Natural killer cell (primary cell): ENCODE measurements at regions not wholly inside any gene's neighbourhood (a gene's known extent, or its start where the extent isn't known, plus 50 kb on each side); places are given as distances from the start of the nearest gene placed in this dataset.

Experiments used
- ATAC-seq, 3 donors: fragments of 150-1000 bp in 2 of 3; fragments of 200-7000 bp in 1 of 3; cut with Tn5 transposase; 1 replicate in 1 of 3; 2 replicates in 2 of 3; pipeline ENCODE4 v1.10.0; 2021; ENCODE audit warnings: mild to moderate bottlenecking in 2 of 3, moderate library complexity in 2 of 3
- DNase-seq, 2 donors: peaks; one replicate each; pipeline versions ENCODE4 v3.0.0 to v3.0.0-alpha.2; 2013 to 2021; ENCODE audit warnings: mixed read lengths in 1 of 2
- H3K27ac ChIP-seq: one replicate; pipeline ENCODE4 v1.5.1; 2013; ENCODE audit warnings: mild to moderate bottlenecking, low read length
- H3K27me3 ChIP-seq: one replicate; pipeline ENCODE4 v1.6.1; 2013; ENCODE audit warnings: low read length; ENCODE audit not compliant: control insufficient read depth, insufficient read depth
- H3K36me3 ChIP-seq: one replicate; pipeline ENCODE4 v1.6.1; 2013; ENCODE audit warnings: low read length; ENCODE audit not compliant: control insufficient read depth, insufficient read depth
- H3K4me1 ChIP-seq: one replicate; pipeline ENCODE4 v1.6.1; 2013; ENCODE audit warnings: low read length; ENCODE audit not compliant: control insufficient read depth, insufficient read depth
- H3K4me3 ChIP-seq: one replicate; pipeline ENCODE4 v1.5.1; 2013; ENCODE audit warnings: low read length
- H3K9me3 ChIP-seq: one replicate; pipeline ENCODE4 v1.6.1; 2013; ENCODE audit warnings: low read length; ENCODE audit not compliant: control insufficient read depth, insufficient read depth
- H3K27ac Mint-ChIP-seq, 2 donors: one replicate each; pipeline ENCODE4 v1.8.0; 2022; ENCODE audit warnings: mild to moderate bottlenecking in 2 of 2, mixed read lengths in 2 of 2, moderate library complexity in 1 of 2
- H3K27me3 Mint-ChIP-seq, 2 donors: one replicate each; pipeline ENCODE4 v1.8.0; 2022; ENCODE audit warnings: low read depth in 2 of 2, mixed read lengths in 2 of 2
- H3K36me3 Mint-ChIP-seq: one replicate; pipeline ENCODE4 v1.8.0; 2022; ENCODE audit warnings: mixed read lengths
- H3K4me1 Mint-ChIP-seq, 2 donors: one replicate each; pipeline ENCODE4 v1.8.0; 2022; ENCODE audit warnings: mixed read lengths in 2 of 2
- H3K4me3 Mint-ChIP-seq: one replicate; pipeline ENCODE4 v1.8.0; 2022; ENCODE audit warnings: mild to moderate bottlenecking, moderate library complexity, mixed read lengths
- H3K9me3 Mint-ChIP-seq, 2 donors: one replicate each; pipeline ENCODE4 v1.8.0; 2022; ENCODE audit warnings: mixed read lengths in 2 of 2
- WGBS: methylation state at CpG from one replicate; pipeline ENCODE4 v1.1.7; 2013; ENCODE audit warnings: missing lambda C conversion rate; ENCODE audit not compliant: insufficient coverage; 5-methylcytosine and 5-hydroxymethylcytosine counted together
- intact Hi-C: fragments of 100-400 bp; cut with micrococcal nuclease; formaldehyde crosslinking; loops from one replicate; pipeline ENCODE4 v1.14.2; 2022
- TF ChIP-seq, protein P1 (sequence below): fragments of 200-600 bp; IDR thresholded peaks from one replicate; pipeline ENCODE4 v1.8.0; 2022; ENCODE audit warnings: antibody characterized with exemption

GRCh38 chr7:15821484-15822427 is 135.3 kb upstream of the MEOX2 start:
- intact Hi-C loops: no loop called here
- H3K36me3 Mint-ChIP-seq: no peaks in the 10 kb centered on the region
- DNase-seq (no peak), ATAC-seq (no peak)
- H3K4me1 ChIP-seq: no peaks in the 10 kb centered on the region
- H3K27me3 ChIP-seq: no peaks in the 10 kb centered on the region
- no peaks in the 10 kb centered on the region for H3K9me3 ChIP-seq
- no peak overlapping the region for H3K4me3 ChIP-seq
- no peak overlapping the region for H3K4me3 Mint-ChIP-seq
- H3K27ac Mint-ChIP-seq: no peak overlapping the region
- no peak overlapping the region for H3K27ac ChIP-seq
- peaks cover 9 to 13% of the 10 kb centered on the region in 2 donors for H3K9me3 Mint-ChIP-seq
- H3K36me3 ChIP-seq: no peaks in the 10 kb centered on the region
- 92% methylated on average over 4 of the region's 4 CpGs for whole genome bisulfite sequencing
- TF ChIP-seq, protein P1, sequence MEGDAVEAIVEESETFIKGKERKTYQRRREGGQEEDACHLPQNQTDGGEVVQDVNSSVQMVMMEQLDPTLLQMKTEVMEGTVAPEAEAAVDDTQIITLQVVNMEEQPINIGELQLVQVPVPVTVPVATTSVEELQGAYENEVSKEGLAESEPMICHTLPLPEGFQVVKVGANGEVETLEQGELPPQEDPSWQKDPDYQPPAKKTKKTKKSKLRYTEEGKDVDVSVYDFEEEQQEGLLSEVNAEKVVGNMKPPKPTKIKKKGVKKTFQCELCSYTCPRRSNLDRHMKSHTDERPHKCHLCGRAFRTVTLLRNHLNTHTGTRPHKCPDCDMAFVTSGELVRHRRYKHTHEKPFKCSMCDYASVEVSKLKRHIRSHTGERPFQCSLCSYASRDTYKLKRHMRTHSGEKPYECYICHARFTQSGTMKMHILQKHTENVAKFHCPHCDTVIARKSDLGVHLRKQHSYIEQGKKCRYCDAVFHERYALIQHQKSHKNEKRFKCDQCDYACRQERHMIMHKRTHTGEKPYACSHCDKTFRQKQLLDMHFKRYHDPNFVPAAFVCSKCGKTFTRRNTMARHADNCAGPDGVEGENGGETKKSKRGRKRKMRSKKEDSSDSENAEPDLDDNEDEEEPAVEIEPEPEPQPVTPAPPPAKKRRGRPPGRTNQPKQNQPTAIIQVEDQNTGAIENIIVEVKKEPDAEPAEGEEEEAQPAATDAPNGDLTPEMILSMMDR: no peak
- H3K4me1 Mint-ChIP-seq: no peaks in the 10 kb centered on the region
- no peaks in the 10 kb centered on the region for H3K27me3 Mint-ChIP-seq

DNA sequence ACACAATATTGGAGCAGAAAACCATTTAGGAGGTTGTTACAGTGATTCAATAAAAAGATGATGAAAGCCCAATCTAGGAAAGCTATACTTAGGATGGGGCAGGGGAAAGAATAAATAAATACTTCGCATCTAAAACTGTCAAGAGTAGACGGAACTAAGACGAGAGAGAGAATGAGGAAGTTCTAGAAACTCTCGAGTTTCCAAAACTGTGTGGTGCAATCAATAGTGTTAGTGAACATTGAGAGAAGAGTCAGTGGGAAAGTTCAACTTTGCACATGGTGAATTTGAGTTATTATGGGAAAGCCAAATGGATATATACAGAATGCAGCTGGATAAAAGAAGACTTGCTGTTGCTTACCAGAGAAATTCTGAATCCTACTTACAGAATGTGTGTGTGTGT is 133.8 kb upstream of the MEOX2 start:
- intact Hi-C loops: no loop called here
- WGBS: 16% methylated on average over 4 of the region's 4 CpGs

DNA sequence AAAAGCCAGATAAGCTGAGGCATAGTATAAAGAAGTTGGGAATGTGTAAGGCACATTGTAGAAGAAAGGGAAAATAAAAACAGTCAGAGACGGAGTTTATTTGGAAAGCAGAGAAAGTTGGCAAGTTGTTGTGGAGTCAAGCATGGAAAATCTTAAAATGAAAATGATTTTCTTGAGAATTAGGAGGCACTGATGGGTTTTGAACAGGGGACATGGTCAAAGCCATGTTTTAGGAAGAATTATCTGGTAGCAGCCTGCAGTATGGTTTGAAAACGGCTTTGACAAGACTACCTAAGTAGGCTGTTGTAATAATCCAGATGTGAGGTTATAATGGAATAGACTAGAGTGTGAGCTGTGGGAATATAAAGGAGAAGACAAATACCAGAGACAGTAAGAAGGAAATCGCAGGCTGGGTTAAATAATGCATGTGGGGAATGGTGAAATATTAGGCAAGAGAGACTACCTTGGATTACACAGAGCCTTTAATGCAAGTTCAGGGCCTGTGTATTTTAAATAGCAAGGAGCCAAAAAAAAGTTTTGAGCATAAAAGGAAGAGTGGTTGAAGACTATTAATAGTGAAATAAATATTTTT is 130.4 kb upstream of the MEOX2 start:
- Mint-ChIP-seq H3K4me3 (no peak overlapping the region), H3K27ac (no peak overlapping the region), H3K4me1 (no peaks in the 10 kb centered on the region), H3K36me3 (no peaks in the 10 kb centered on the region), H3K9me3 (peaks cover 10 to 12% of the 10 kb centered on the region in 2 donors), H3K27me3 (no peaks in the 10 kb centered on the region)
- H3K4me1 ChIP-seq: no peaks in the 10 kb centered on the region
- no peaks in the 10 kb centered on the region for H3K27me3 ChIP-seq
- no peaks in the 10 kb centered on the region for H3K36me3 ChIP-seq
- ATAC-seq: no peak
- TF ChIP-seq, protein P1: no peak
- no peak overlapping the region for H3K27ac ChIP-seq
- H3K4me3 ChIP-seq: no peak overlapping the region
- WGBS: 82% methylated on average over 3 of the region's 3 CpGs
- no peak for DNase-seq
- intact Hi-C loops: no loop called here
- no peaks in the 10 kb centered on the region for H3K9me3 ChIP-seq

More for the DNA sequence above, 133.8 kb upstream of the MEOX2 start:
- DNase-seq: no peak
- no peak for ATAC-seq
- H3K27ac ChIP-seq: no peak overlapping the region
- H3K9me3 ChIP-seq: no peaks in the 10 kb centered on the region
- Mint-ChIP-seq H3K9me3 (peaks cover 10 to 12% of the 10 kb centered on the region in 2 donors), H3K36me3 (no peaks in the 10 kb centered on the region), H3K27me3 (no peaks in the 10 kb centered on the region), H3K4me3 (no peak overlapping the region), H3K27ac (no peak overlapping the region), H3K4me1 (no peaks in the 10 kb centered on the region)
- no peaks in the 10 kb centered on the region for H3K36me3 ChIP-seq
- TF ChIP-seq, protein P1: no peak
- no peaks in the 10 kb centered on the region for H3K4me1 ChIP-seq
- H3K4me3 ChIP-seq: no peak overlapping the region
- no peaks in the 10 kb centered on the region for H3K27me3 ChIP-seq
